ENCODE measurements at regions not wholly inside any gene's neighbourhood (a gene's known extent, or its start where the extent isn't known, plus 50 kb on each side); places are given as distances from the start of the nearest gene placed in this dataset.

DNA sequence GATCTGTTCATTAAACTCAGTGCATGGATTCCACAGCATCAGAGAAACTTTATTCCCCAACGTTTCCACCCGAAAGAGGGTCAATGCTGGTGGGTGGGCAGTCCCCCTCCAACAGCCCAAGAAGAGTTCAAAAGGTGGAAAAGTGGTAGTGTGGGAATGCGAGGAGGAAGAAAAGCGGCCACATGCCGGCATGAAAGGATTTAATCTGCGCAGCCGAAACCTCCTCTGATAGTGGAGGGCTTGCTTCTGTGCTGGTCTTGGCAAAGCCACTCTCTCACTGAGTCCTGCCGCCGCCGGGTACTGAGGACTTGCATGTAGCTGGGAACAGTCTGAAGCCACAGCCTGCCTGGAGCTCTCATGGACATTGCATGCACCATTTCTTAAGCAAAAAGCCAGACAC is 136.2 kb upstream of the ZNF536 start:
- 18 to 25% methylated on average over 10 of the region's 10 CpGs for WGBS, 2 donors
- H3K9me3 ChIP-seq (ENCODE audit: control insufficient read depth in 4 of 4, insufficient read depth in 3 of 4, low read length in 3 of 4) = no peaks in the 10 kb centered on the region
- H3K9ac ChIP-seq (ENCODE audit: insufficient read depth in 1 of 2, low read length in 2 of 2) = peak overlapping the region in 1 of 2 donors; percentile 81
- H3K4me3 ChIP-seq = no peak overlapping the region
- H3K27me3 ChIP-seq (ENCODE audit: control insufficient read depth in 3 of 3, insufficient read depth in 3 of 3, low read length in 2 of 3) = peaks cover 0 to 56% (median 0%) of the 10 kb centered on the region in 3 donors
- H3K27ac ChIP-seq (ENCODE audit: low read depth in 1 of 2, low read length in 1 of 2) = no peak overlapping the region
- TF ChIP-seq, protein P1, sequence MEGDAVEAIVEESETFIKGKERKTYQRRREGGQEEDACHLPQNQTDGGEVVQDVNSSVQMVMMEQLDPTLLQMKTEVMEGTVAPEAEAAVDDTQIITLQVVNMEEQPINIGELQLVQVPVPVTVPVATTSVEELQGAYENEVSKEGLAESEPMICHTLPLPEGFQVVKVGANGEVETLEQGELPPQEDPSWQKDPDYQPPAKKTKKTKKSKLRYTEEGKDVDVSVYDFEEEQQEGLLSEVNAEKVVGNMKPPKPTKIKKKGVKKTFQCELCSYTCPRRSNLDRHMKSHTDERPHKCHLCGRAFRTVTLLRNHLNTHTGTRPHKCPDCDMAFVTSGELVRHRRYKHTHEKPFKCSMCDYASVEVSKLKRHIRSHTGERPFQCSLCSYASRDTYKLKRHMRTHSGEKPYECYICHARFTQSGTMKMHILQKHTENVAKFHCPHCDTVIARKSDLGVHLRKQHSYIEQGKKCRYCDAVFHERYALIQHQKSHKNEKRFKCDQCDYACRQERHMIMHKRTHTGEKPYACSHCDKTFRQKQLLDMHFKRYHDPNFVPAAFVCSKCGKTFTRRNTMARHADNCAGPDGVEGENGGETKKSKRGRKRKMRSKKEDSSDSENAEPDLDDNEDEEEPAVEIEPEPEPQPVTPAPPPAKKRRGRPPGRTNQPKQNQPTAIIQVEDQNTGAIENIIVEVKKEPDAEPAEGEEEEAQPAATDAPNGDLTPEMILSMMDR (IDR thresholded peaks at IDR 0.05; ENCODE audit: control extremely low read depth, extremely low read depth) = no peak
- H3K4me1 ChIP-seq (ENCODE audit: control insufficient read depth in 5 of 5, insufficient read depth in 5 of 5, low read length in 5 of 5) = peaks cover 0 to 8% (median 0%) of the 10 kb centered on the region in 5 donors
- ATAC-seq (ENCODE audit: insufficient read depth, low FRiP score) (no peak), DNase-seq (peak; percentile 73 to 82 (median 78))
- no peaks in the 10 kb centered on the region for H3K36me3 ChIP-seq (ENCODE audit: control insufficient read depth in 4 of 4, insufficient read depth in 4 of 4, low read length in 4 of 4)

DNA sequence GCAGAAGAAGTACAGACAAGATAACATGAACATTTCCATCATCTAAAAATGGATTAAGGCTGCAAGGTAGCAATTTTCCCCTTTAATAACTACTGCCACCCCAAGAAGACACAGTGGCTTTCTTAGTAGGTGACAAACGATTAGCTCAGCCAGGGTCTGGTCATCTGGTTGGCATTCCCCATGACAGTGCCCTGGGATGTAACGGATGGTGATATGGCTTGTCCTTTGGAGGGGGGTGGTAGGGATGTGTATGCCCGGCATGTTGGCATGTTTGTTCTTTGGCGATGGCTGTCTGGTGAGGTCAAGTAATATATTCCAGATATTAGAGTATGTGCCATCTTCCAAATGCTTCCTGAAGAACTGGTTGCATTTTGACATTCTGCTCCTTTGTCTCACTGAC is 135.6 kb upstream of the ZNF536 start:
- peaks cover 0 to 8% (median 0%) of the 10 kb centered on the region in 5 donors for H3K4me1 ChIP-seq (ENCODE audit: control insufficient read depth in 5 of 5, insufficient read depth in 5 of 5, low read length in 5 of 5)
- H3K36me3 ChIP-seq (ENCODE audit: control insufficient read depth in 4 of 4, insufficient read depth in 4 of 4, low read length in 4 of 4) = no peaks in the 10 kb centered on the region
- no peaks in the 10 kb centered on the region for H3K9me3 ChIP-seq (ENCODE audit: control insufficient read depth in 4 of 4, insufficient read depth in 3 of 4, low read length in 3 of 4)
- H3K9ac ChIP-seq (ENCODE audit: insufficient read depth in 1 of 2, low read length in 2 of 2) = no peak overlapping the region
- DNase-seq (no peak), ATAC-seq (ENCODE audit: insufficient read depth, low FRiP score) (no peak)
- H3K4me3 ChIP-seq = no peak overlapping the region
- peaks cover 0 to 50% (median 0%) of the 10 kb centered on the region in 3 donors for H3K27me3 ChIP-seq (ENCODE audit: control insufficient read depth in 3 of 3, insufficient read depth in 3 of 3, low read length in 2 of 3)
- no peak overlapping the region for H3K27ac ChIP-seq (ENCODE audit: low read depth in 1 of 2, low read length in 1 of 2)
- 77 to 90% methylated on average over 4 of the region's 4 CpGs for WGBS, 2 donors
- TF ChIP-seq, protein P1 (IDR thresholded peaks at IDR 0.05; ENCODE audit: control extremely low read depth, extremely low read depth) = no peak

DNA sequence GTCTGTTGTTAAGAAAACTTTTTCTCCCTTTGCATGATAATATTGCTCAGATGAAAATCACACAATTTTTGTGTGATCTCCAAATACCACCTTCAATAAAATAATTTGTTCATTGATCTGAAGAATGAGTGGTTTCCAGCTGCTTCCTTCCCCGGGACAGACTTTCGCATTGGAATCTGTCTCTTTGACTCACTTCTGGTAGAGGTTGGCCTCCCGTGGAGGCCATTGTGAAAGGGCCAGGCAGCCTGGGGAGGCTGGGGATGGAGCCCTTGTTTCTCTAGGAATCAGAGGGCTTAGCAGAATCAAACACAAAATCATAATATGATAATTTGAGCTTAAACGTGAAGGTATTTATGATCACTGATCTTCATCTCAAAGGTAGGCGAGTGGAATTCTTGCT is 135.0 kb upstream of the ZNF536 start:
- no peak overlapping the region for H3K4me3 ChIP-seq
- H3K9ac ChIP-seq (ENCODE audit: insufficient read depth in 1 of 2, low read length in 2 of 2) = no peak overlapping the region
- 67 to 75% methylated on average over 5 of the region's 5 CpGs for WGBS, 2 donors
- no peaks in the 10 kb centered on the region for H3K36me3 ChIP-seq (ENCODE audit: control insufficient read depth in 4 of 4, insufficient read depth in 4 of 4, low read length in 4 of 4)
- no peaks in the 10 kb centered on the region for H3K9me3 ChIP-seq (ENCODE audit: control insufficient read depth in 4 of 4, insufficient read depth in 3 of 4, low read length in 3 of 4)
- TF ChIP-seq, protein P1 (IDR thresholded peaks at IDR 0.05; ENCODE audit: control extremely low read depth, extremely low read depth) = no peak
- peaks cover 0 to 46% (median 0%) of the 10 kb centered on the region in 3 donors for H3K27me3 ChIP-seq (ENCODE audit: control insufficient read depth in 3 of 3, insufficient read depth in 3 of 3, low read length in 2 of 3)
- H3K27ac ChIP-seq (ENCODE audit: low read depth in 1 of 2, low read length in 1 of 2) = no peak overlapping the region
- DNase-seq (no peak), ATAC-seq (ENCODE audit: insufficient read depth, low FRiP score) (no peak)
- H3K4me1 ChIP-seq (ENCODE audit: control insufficient read depth in 5 of 5, insufficient read depth in 5 of 5, low read length in 5 of 5) = peaks cover 0 to 8% (median 0%) of the 10 kb centered on the region in 5 donors
